K562 (cell line): ENCODE measurements at regions not wholly inside any gene's neighbourhood (a gene's known extent, or its start where the extent isn't known, plus 50 kb on each side); places are given as distances from the start of the nearest gene placed in this dataset.

Experiments used
- ATAC-seq: fragments of 200-7000 bp; cut with Tn5 transposase; 3 replicates; pipeline ENCODE4 v1.9.1; 2020; ENCODE audit warnings: moderate library complexity
- BruUV-seq: library from RNA; stranded (reverse); fragments of 400-500 nt; replicated peaks from 2 replicates; lab custom pipeline; 2021; lab: Mats Ljungman, UMichigan
- CTCF ChIA-PET: fragments of 300-600 bp; formaldehyde crosslinking; extraction: SDS; loops from one replicate; lab custom pipeline; 2021; ENCODE audit warnings: low intra/inter-chr PET ratio; lab: Yijun Ruan, JAX
- POLR2A ChIA-PET: fragments of 300-600, 350-650 bp; sonication (Branson Sonifier 250); formaldehyde crosslinking; extraction: SDS; loops from one replicate; lab custom pipeline; 2021; ENCODE audit warnings: antibody characterized with exemption, inconsistent platforms; lab: Yijun Ruan, JAX
- DNase-seq, 4 experiments: peaks; one replicate each; pipeline versions ENCODE4 v3.0.0 to v3.0.0-alpha.2; 2011 to 2018; ENCODE audit warnings: low spot score in 3 of 4, mixed read lengths in 3 of 4; ENCODE audit errors: extremely low read depth in 1 of 4
- FAIRE-seq: peaks from 2 replicates; lab custom pipeline; 2011; peaks lifted over from hg19 to GRCh38; lab: Jason Lieb, UNC
- H2AFZ ChIP-seq: 2 replicates; pipeline ENCODE4 v1.6.0; 2011; ENCODE audit warnings: low read depth, low read length, control low read depth, inconsistent platforms
- H3K27ac ChIP-seq: fragments of 200-600 bp; 3 replicates; pipeline ENCODE4 v1.8.0; 2011; ENCODE audit warnings: low read depth, mild to moderate bottlenecking, control low read depth, inconsistent platforms, low read length, moderate library complexity, mixed read lengths; ENCODE audit errors: extremely low read depth
- H3K27me3 ChIP-seq, 2 experiments: fragments of 300-600 bp in 1 of 2; 2 replicates in 1 of 2; 3 replicates in 1 of 2; pipeline versions ENCODE4 v1.6.0 to v1.8.0; 2011; ENCODE audit warnings: inconsistent platforms in 2 of 2, low read length in 2 of 2, mild to moderate bottlenecking in 1 of 2, mixed read lengths in 1 of 2, moderate library complexity in 1 of 2; ENCODE audit not compliant: control insufficient read depth in 2 of 2, insufficient read depth in 2 of 2
- H3K36me3 ChIP-seq: fragments of 300-600 bp; 3 replicates; pipeline ENCODE4 v1.8.0; 2011; ENCODE audit warnings: mild to moderate bottlenecking, low read length, inconsistent platforms; ENCODE audit not compliant: control insufficient read depth, insufficient read depth
- H3K4me1 ChIP-seq, 2 experiments: fragments of 200-600 bp in 1 of 2; replicated peaks in 1 of 2; 2 replicates in 1 of 2; 3 replicates in 1 of 2; pipeline versions ENCODE4 v1.5.1 to v1.8.0; 2011; ENCODE audit warnings: inconsistent platforms in 2 of 2, low read length in 2 of 2, mild to moderate bottlenecking in 1 of 2, mixed read lengths in 1 of 2, moderate library complexity in 1 of 2; ENCODE audit not compliant: control insufficient read depth in 2 of 2, insufficient read depth in 2 of 2
- H3K4me2 ChIP-seq: 2 replicates; pipeline ENCODE4 v1.6.1; 2011; ENCODE audit warnings: low read length, control low read depth, inconsistent platforms, mixed read lengths; ENCODE audit not compliant: insufficient read depth
- H3K4me3 ChIP-seq: fragments of 200-600 bp; sonication (generic), shearing (Covaris generic); 2 replicates; pipeline ENCODE4 v1.5.1; 2016; ENCODE audit warnings: control low read depth, inconsistent platforms
- H3K79me2 ChIP-seq: fragments of 200-600 bp; 3 replicates; pipeline ENCODE4 v1.8.0; 2011; ENCODE audit warnings: low read length, inconsistent platforms; ENCODE audit not compliant: control insufficient read depth, insufficient read depth
- H3K9ac ChIP-seq, 2 experiments: 2 replicates each; pipeline versions ENCODE4 v1.6.0 to v1.6.1; 2011; ENCODE audit warnings: low read depth in 2 of 2, low read length in 2 of 2, control low read depth in 1 of 2, inconsistent platforms in 1 of 2, mild to moderate bottlenecking in 1 of 2, mixed read lengths in 1 of 2; ENCODE audit not compliant: insufficient read depth in 1 of 2
- H3K9me1 ChIP-seq: one replicate; pipeline ENCODE4 v1.6.0; 2011; ENCODE audit warnings: inconsistent platforms, mild to moderate bottlenecking, low read length, moderate library complexity; ENCODE audit not compliant: control insufficient read depth, insufficient read depth
- H3K9me3 ChIP-seq: replicated peaks from 2 replicates; pipeline ENCODE4 v1.5.1; 2011; ENCODE audit warnings: low read depth, low read length, inconsistent platforms; ENCODE audit not compliant: control insufficient read depth, insufficient read depth
- H4K20me1 ChIP-seq: replicated peaks from 2 replicates; pipeline ENCODE4 v1.6.1; 2011; ENCODE audit warnings: low read length, inconsistent platforms, mixed read lengths; ENCODE audit not compliant: control insufficient read depth, insufficient read depth
- DIDO1 ChIP-seq: fragments of 450-650 bp; IDR thresholded peaks from 2 replicates; pipeline ENCODE4 v1.6.1; 2016; ENCODE audit warnings: low read depth, missing biosample characterization, missing genetic modification characterization
- FIP1L1 ChIP-seq: fragments of 200-400 bp; formaldehyde crosslinking; IDR thresholded peaks from 2 replicates; pipeline ENCODE4 v1.6.1; 2018; ENCODE audit warnings: mild to moderate bottlenecking, low read depth, low read length; ENCODE audit not compliant: poor library complexity, severe bottlenecking
- KDM4B ChIP-seq, 2 experiments: fragments of 450-650 bp in 1 of 2; sonication (generic) in 1 of 2; IDR thresholded peaks; 2 replicates each; pipeline ENCODE4 v1.6.1; 2016 to 2017; ENCODE audit warnings: borderline replicate concordance in 2 of 2, antibody characterized with exemption in 1 of 2, low read depth in 1 of 2, mild to moderate bottlenecking in 1 of 2
- PURB ChIP-seq: sonication (generic); formaldehyde crosslinking; IDR thresholded peaks from 2 replicates; pipeline ENCODE4 v1.9.0; 2021; ENCODE audit warnings: low read depth, mild to moderate bottlenecking, missing genetic modification reagents
- RBM34 ChIP-seq: fragments of 200-400 bp; formaldehyde crosslinking; IDR thresholded peaks from 2 replicates; pipeline ENCODE4 v1.6.1; 2018; ENCODE audit warnings: low read length, borderline replicate concordance; ENCODE audit not compliant: insufficient read depth
- TAF9B ChIP-seq: fragments of 450-650 bp; IDR thresholded peaks from 2 replicates; pipeline ENCODE4 v1.6.1; 2018; ENCODE audit warnings: mild to moderate bottlenecking; ENCODE audit not compliant: partially characterized antibody
- TBL1XR1 ChIP-seq, 2 experiments: IDR thresholded peaks; 2 replicates each; pipeline ENCODE4 v1.6.1; 2012; ENCODE audit warnings: improper control_type of control experiment in 2 of 2, low read length in 2 of 2, mild to moderate bottlenecking in 1 of 2
- THAP7 ChIP-seq: fragments of 250-450 bp; sonication (Bioruptor Pico); IDR thresholded peaks from 2 replicates; pipeline ENCODE4 v1.5.0; 2021
- ZNF217 ChIP-seq: sonication (generic); formaldehyde crosslinking; IDR thresholded peaks from 2 replicates; pipeline ENCODE4 v1.8.0; 2022; ENCODE audit warnings: mild to moderate bottlenecking, missing genetic modification reagents
- ZNF253 ChIP-seq: fragments of 250-450 bp; sonication (Bioruptor Pico); conservative IDR thresholded peaks from 2 replicates; pipeline ENCODE4 v1.6.1; 2021; ENCODE audit warnings: mild to moderate bottlenecking
- ZNF263 ChIP-seq: sonication (generic); formaldehyde crosslinking; IDR thresholded peaks from 2 replicates; pipeline ENCODE4 v1.8.0; 2022; ENCODE audit warnings: mild to moderate bottlenecking, missing genetic modification reagents, borderline replicate concordance
- WGBS: fragments of 100-300 bp; shearing (Covaris generic); methylation state at CpG from one replicate; pipeline ENCODE4 v1.1.6; 2016; ENCODE audit warnings: low coverage, mixed read lengths; ENCODE audit not compliant: insufficient coverage; ENCODE audit errors: missing lambda C conversion rate; 5-methylcytosine and 5-hydroxymethylcytosine counted together
- in situ Hi-C: fragments of 300-500 bp; cut with MboI; formaldehyde crosslinking; loops from 4 replicates; pipeline ENCODE4 v1.15.0; 2018; ENCODE audit warnings: inconsistent platforms, mixed read lengths
- intact Hi-C: fragments of 100-400 bp; cut with micrococcal nuclease; formaldehyde crosslinking; loops from 2 replicates; pipeline ENCODE4 v1.14.2; 2022
- TF ChIP-seq, protein P1 (sequence below): sonication (generic); formaldehyde crosslinking; IDR thresholded peaks from 2 replicates; pipeline ENCODE4 v1.8.0; 2022; ENCODE audit warnings: missing genetic modification reagents, mild to moderate bottlenecking, borderline replicate concordance
- TF ChIP-seq, protein P2 (sequence below): fragments of 450-650 bp; formaldehyde crosslinking; IDR thresholded peaks from 2 replicates; pipeline ENCODE4 v1.4.0; 2020; ENCODE audit warnings: mild to moderate bottlenecking, moderate library complexity

GRCh38 chr12:28933864-28934527, 215.1 kb upstream of the FAR2 start:
- H3K27me3 ChIP-seq, result no peaks in the 10 kb centered on the region
- H3K79me2 ChIP-seq, result no peaks in the 10 kb centered on the region
- H3K4me1 ChIP-seq, result no peaks in the 10 kb centered on the region
- TF ChIP-seq TAF9B (no peak), DIDO1 (no peak), ZNF263 (CRISPR knock-in tag) (no peak), THAP7 (no peak), ZNF253 (CRISPR knock-in tag) (no peak), RBM34 (no peak), ZNF217 (CRISPR knock-in tag) (no peak), FIP1L1 (no peak), TBL1XR1 (IDR thresholded peaks at IDR 0.05; ENCODE audit: low read length in 2 of 2) (no peak), KDM4B (IDR thresholded peaks at IDR 0.05; ENCODE audit: borderline replicate concordance in 2 of 2, low read depth in 1 of 2) (no peak), PURB (CRISPR knock-in tag) (no peak)
- TF ChIP-seq, protein P1, sequence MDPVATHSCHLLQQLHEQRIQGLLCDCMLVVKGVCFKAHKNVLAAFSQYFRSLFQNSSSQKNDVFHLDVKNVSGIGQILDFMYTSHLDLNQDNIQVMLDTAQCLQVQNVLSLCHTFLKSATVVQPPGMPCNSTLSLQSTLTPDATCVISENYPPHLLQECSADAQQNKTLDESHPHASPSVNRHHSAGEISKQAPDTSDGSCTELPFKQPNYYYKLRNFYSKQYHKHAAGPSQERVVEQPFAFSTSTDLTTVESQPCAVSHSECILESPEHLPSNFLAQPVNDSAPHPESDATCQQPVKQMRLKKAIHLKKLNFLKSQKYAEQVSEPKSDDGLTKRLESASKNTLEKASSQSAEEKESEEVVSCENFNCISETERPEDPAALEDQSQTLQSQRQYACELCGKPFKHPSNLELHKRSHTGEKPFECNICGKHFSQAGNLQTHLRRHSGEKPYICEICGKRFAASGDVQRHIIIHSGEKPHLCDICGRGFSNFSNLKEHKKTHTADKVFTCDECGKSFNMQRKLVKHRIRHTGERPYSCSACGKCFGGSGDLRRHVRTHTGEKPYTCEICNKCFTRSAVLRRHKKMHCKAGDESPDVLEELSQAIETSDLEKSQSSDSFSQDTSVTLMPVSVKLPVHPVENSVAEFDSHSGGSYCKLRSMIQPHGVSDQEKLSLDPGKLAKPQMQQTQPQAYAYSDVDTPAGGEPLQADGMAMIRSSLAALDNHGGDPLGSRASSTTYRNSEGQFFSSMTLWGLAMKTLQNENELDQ (CRISPR knock-in tag), result no peak
- TF ChIP-seq, protein P2, sequence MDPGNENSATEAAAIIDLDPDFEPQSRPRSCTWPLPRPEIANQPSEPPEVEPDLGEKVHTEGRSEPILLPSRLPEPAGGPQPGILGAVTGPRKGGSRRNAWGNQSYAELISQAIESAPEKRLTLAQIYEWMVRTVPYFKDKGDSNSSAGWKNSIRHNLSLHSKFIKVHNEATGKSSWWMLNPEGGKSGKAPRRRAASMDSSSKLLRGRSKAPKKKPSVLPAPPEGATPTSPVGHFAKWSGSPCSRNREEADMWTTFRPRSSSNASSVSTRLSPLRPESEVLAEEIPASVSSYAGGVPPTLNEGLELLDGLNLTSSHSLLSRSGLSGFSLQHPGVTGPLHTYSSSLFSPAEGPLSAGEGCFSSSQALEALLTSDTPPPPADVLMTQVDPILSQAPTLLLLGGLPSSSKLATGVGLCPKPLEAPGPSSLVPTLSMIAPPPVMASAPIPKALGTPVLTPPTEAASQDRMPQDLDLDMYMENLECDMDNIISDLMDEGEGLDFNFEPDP (CRISPR knock-in tag), result no peak
- H2AFZ ChIP-seq, result no peak overlapping the region
- H3K36me3 ChIP-seq, result no peaks in the 10 kb centered on the region
- WGBS, result 3% methylated on average over 8 of the region's 8 CpGs
- BruUV-seq, result no TSS peak
- H4K20me1 ChIP-seq, result no peaks in the 10 kb centered on the region
- ATAC-seq (no peak), FAIRE-seq (no peak), DNase-seq (no peak)
- H3K9me3 ChIP-seq, result no peaks in the 10 kb centered on the region
- intact Hi-C loops (no loop called here), in situ Hi-C loops (no loop called here)
- H3K9me1 ChIP-seq, result no peaks in the 10 kb centered on the region
- POLR2A ChIA-PET, result no interaction called here
- no peak overlapping the region for H3K4me3 ChIP-seq
- no peak overlapping the region for H3K4me2 ChIP-seq
- no peak overlapping the region for H3K9ac ChIP-seq
- H3K27ac ChIP-seq, result no peak overlapping the region
- CTCF ChIA-PET, result no interaction called here
